Endothelial cell of umbilical vein (primary cell): ENCODE measurements at regions not wholly inside any gene's neighbourhood (a gene's known extent, or its start where the extent isn't known, plus 50 kb on each side); places are given as distances from the start of the nearest gene placed in this dataset.

Experiments used
- BruUV-seq: library from RNA; stranded (reverse); fragments of 400-500 nt; replicated peaks from 2 replicates; lab custom pipeline; 2021; lab: Mats Ljungman, UMichigan
- CTCF ChIA-PET: fragments of 300-600, 350-600 bp; sonication (Branson Sonifier 250); formaldehyde crosslinking; loops from one replicate; lab custom pipeline; 2021; ENCODE audit warnings: antibody characterized with exemption, inconsistent platforms; lab: Charles Lee
- POLR2A ChIA-PET: fragments of 300-600, 350-600 bp; sonication (Branson Sonifier 250); formaldehyde crosslinking; loops from one replicate; lab custom pipeline; 2021; ENCODE audit warnings: antibody characterized with exemption, inconsistent platforms; lab: Charles Lee
- DNase-seq: peaks from one replicate; pipeline ENCODE4 v3.0.0-alpha.2; 2011; ENCODE audit warnings: low read depth, low spot score
- FAIRE-seq: peaks from 2 replicates; lab custom pipeline; 2011; peaks lifted over from hg19 to GRCh38; lab: Jason Lieb, UNC
- H2AFZ ChIP-seq: 2 replicates; pipeline ENCODE4 v1.6.0; 2012; ENCODE audit warnings: low read depth, low read length, control low read depth, inconsistent platforms
- H3K27ac ChIP-seq: 2 replicates; pipeline ENCODE4 v1.5.1; 2011; ENCODE audit warnings: low read depth, mild to moderate bottlenecking, control low read depth, low read length, moderate library complexity; ENCODE audit not compliant: insufficient read depth
- H3K27me3 ChIP-seq, 2 experiments: 2 replicates each; pipeline versions ENCODE4 v1.6.0 to v1.6.1; 2011; ENCODE audit warnings: low read length in 2 of 2, mixed read lengths in 1 of 2; ENCODE audit not compliant: control insufficient read depth in 2 of 2, insufficient read depth in 2 of 2
- H3K36me3 ChIP-seq, 2 experiments: 2 replicates in 1 of 2; 3 replicates in 1 of 2; pipeline ENCODE4 v1.5.1; 2011; ENCODE audit warnings: low read length in 2 of 2, mild to moderate bottlenecking in 1 of 2, moderate library complexity in 1 of 2; ENCODE audit not compliant: control insufficient read depth in 2 of 2, insufficient read depth in 2 of 2; ENCODE audit errors: extremely low read depth in 1 of 2
- H3K4me1 ChIP-seq: 3 replicates; pipeline ENCODE4 v1.5.1; 2011; ENCODE audit warnings: mild to moderate bottlenecking, low read length; ENCODE audit not compliant: control insufficient read depth, insufficient read depth; ENCODE audit errors: extremely low read depth
- H3K4me2 ChIP-seq: 2 replicates; pipeline ENCODE4 v1.6.1; 2011; ENCODE audit warnings: low read length, control low read depth, mixed read lengths; ENCODE audit not compliant: insufficient read depth
- H3K4me3 ChIP-seq, 3 experiments: fragments of 200-600 bp in 1 of 3; sonication (generic), shearing (Covaris generic) in 1 of 3; replicated peaks in 1 of 3; 2 replicates each; pipeline ENCODE4 v1.5.1; 2011 to 2016; ENCODE audit warnings: control low read depth in 3 of 3, low read length in 3 of 3, mild to moderate bottlenecking in 2 of 3, inconsistent platforms in 1 of 3, low read depth in 1 of 3, moderate library complexity in 1 of 3; ENCODE audit not compliant: insufficient read depth in 1 of 3
- H3K79me2 ChIP-seq: 2 replicates; pipeline ENCODE4 v1.6.0; 2012; ENCODE audit warnings: low read length, inconsistent platforms; ENCODE audit not compliant: control insufficient read depth, insufficient read depth
- H3K9ac ChIP-seq: replicated peaks from 2 replicates; pipeline ENCODE3; 2011; ENCODE audit warnings: low read length, control low read depth; ENCODE audit not compliant: insufficient read depth; ENCODE audit errors: extremely low read depth
- H3K9me1 ChIP-seq: replicated peaks from 3 replicates; pipeline ENCODE4 v1.6.0; 2011; ENCODE audit warnings: mild to moderate bottlenecking, low read length; ENCODE audit not compliant: control insufficient read depth, insufficient read depth; ENCODE audit errors: extremely low read depth
- H3K9me3 ChIP-seq: replicated peaks from 2 replicates; pipeline ENCODE4 v1.5.1; 2012; ENCODE audit warnings: low read length, inconsistent platforms; ENCODE audit not compliant: control insufficient read depth, insufficient read depth
- H4K20me1 ChIP-seq: replicated peaks from 2 replicates; pipeline ENCODE3; 2011; ENCODE audit warnings: mild to moderate bottlenecking, low read length; ENCODE audit not compliant: control insufficient read depth, insufficient read depth; ENCODE audit errors: extremely low read depth
- CTCF ChIP-seq, 2 donors: IDR thresholded peaks; 1 replicate in 1 of 2; 2 replicates in 1 of 2; pipeline ENCODE4 v1.5.1; 2011; ENCODE audit warnings: low read length in 2 of 2, mild to moderate bottlenecking in 2 of 2, moderate library complexity in 2 of 2, control low read depth in 1 of 2, inconsistent platforms in 1 of 2, low read depth in 1 of 2; ENCODE audit not compliant: insufficient read depth in 1 of 2; ENCODE audit errors: extremely low read depth in 1 of 2
- EZH2 ChIP-seq: IDR thresholded peaks from 2 replicates; pipeline ENCODE4 v1.6.1; 2012; ENCODE audit warnings: borderline replicate concordance, low read depth, mild to moderate bottlenecking, moderate library complexity, low read length, inconsistent platforms; ENCODE audit not compliant: severe bottlenecking
- FOS ChIP-seq: IDR thresholded peaks from 2 replicates; pipeline ENCODE4 v1.6.1; 2011; ENCODE audit warnings: mild to moderate bottlenecking, low read length, moderate library complexity, borderline replicate concordance; ENCODE audit not compliant: insufficient read depth
- GATA2 ChIP-seq: IDR thresholded peaks from 2 replicates; pipeline ENCODE4 v1.7.0; 2011; ENCODE audit warnings: low read depth, mild to moderate bottlenecking, moderate library complexity, mixed read lengths, low read length; ENCODE audit not compliant: insufficient read length, insufficient read depth
- JUN ChIP-seq: IDR thresholded peaks from 2 replicates; pipeline ENCODE4 v1.6.1; 2011; ENCODE audit warnings: borderline replicate concordance, low read depth; ENCODE audit not compliant: insufficient read length, insufficient read depth
- MAX ChIP-seq: IDR thresholded peaks from 2 replicates; pipeline ENCODE4 v1.6.1; 2011; ENCODE audit not compliant: insufficient read depth, insufficient read length
- MYC ChIP-seq: IDR thresholded peaks from one replicate; pipeline ENCODE4 v1.6.1; 2011; ENCODE audit warnings: mild to moderate bottlenecking, low read depth, low read length
- POLR2A ChIP-seq: IDR thresholded peaks from 2 replicates; pipeline ENCODE4 v1.6.1; 2012; ENCODE audit warnings: low read depth, mild to moderate bottlenecking, control low read depth, low read length
- POLR2AphosphoS5 ChIP-seq: IDR thresholded peaks from 2 replicates; pipeline ENCODE4 v1.6.1; 2012; ENCODE audit warnings: low read depth, mild to moderate bottlenecking, control low read depth, low read length, moderate library complexity; ENCODE audit not compliant: insufficient read depth
- dilution Hi-C: fragments of 300-500 bp; cut with MboI; formaldehyde crosslinking; loops from one replicate; pipeline ENCODE4 v1.15.0; 2019; ENCODE audit warnings: low sequenced_read_pairs; ENCODE audit not compliant: extremely low pct_ligation_motif_present
- intact Hi-C: fragments of 100-400 bp; cut with micrococcal nuclease; formaldehyde crosslinking; loops from one replicate; pipeline ENCODE4 v1.10.0; 2022

GRCh38 chr2:3116371-3116770, 261.2 kb downstream of the EIPR1 start:
- DNase-seq (no peak), FAIRE-seq (no peak)
- TF ChIP-seq MAX (no peak), POLR2AphosphoS5 (no peak), FOS (no peak), EZH2 (no peak), GATA2 (no peak), POLR2A (no peak), CTCF (IDR thresholded peaks at IDR 0.05; ENCODE audit: extremely low read depth in 1 of 2, insufficient read depth in 1 of 2, low read depth in 1 of 2, low read length in 2 of 2) (no peak), MYC (no peak), JUN (no peak)
- no peaks in the 10 kb centered on the region for H3K9me1 ChIP-seq
- H3K9me3 ChIP-seq, result no peaks in the 10 kb centered on the region
- dilution Hi-C loops, result no loop called here
- H3K79me2 ChIP-seq, result no peaks in the 10 kb centered on the region
- H3K4me2 ChIP-seq, result no peak overlapping the region
- H3K4me1 ChIP-seq, result no peaks in the 10 kb centered on the region
- BruUV-seq, result no TSS peak
- no peak overlapping the region for H2AFZ ChIP-seq
- H3K9ac ChIP-seq, result no peak overlapping the region
- H4K20me1 ChIP-seq, result no peaks in the 10 kb centered on the region
- H3K36me3 ChIP-seq, result no peaks in the 10 kb centered on the region
- no peaks in the 10 kb centered on the region for H3K27me3 ChIP-seq
- intact Hi-C loops, result no loop called here
- H3K27ac ChIP-seq, result no peak overlapping the region
- POLR2A ChIA-PET, result no interaction called here
- no peak overlapping the region for H3K4me3 ChIP-seq
- CTCF ChIA-PET, result no interaction called here
